ENCODE measurements at regions not wholly inside any gene's neighbourhood (a gene's known extent, or its start where the extent isn't known, plus 50 kb on each side); places are given as distances from the start of the nearest gene placed in this dataset.

GRCh38 chr1:110816945-110817344, 56.0 kb upstream of the CD53 start:
- H3K4me1 Mint-ChIP-seq: no peaks in the 10 kb centered on the region
- H3K9me3 Mint-ChIP-seq: no peaks in the 10 kb centered on the region
- H3K27me3 Mint-ChIP-seq: no peaks in the 10 kb centered on the region
- H3K27ac Mint-ChIP-seq: no peak overlapping the region
- ATAC-seq (no peak), DNase-seq (no peak)
- H3K4me3 Mint-ChIP-seq: no peak overlapping the region
- H3K36me3 Mint-ChIP-seq (ENCODE audit: low read depth): no peaks in the 10 kb centered on the region

DNA sequence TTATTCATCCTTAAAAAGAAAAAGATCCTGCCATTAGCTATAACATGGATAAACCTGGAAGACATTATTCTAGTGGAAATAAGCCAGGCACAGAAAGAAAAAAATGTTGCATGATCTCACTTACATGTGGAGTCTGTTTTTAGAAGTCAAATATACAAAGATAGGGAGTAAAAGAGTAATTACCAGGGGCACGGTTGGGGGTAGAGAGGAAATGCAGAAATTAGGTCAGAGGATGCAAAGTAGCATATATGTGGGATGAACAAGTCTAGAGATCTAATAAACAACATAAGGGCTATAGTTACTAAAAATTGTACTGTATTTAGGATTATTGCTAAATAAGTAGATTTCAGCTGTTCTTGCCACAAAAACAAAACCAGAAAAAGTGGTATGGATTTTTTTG, 61.4 kb upstream of the CD53 start:
- DNase-seq: no peak
- H3K4me3 Mint-ChIP-seq: no peak overlapping the region
- no peaks in the 10 kb centered on the region for H3K27me3 Mint-ChIP-seq
- H3K4me1 Mint-ChIP-seq: peaks cover 2% of the 10 kb centered on the region
- no peaks in the 10 kb centered on the region for H3K36me3 Mint-ChIP-seq (ENCODE audit: low read depth)
- H3K9me3 Mint-ChIP-seq: peaks cover 5% of the 10 kb centered on the region
- H3K27ac Mint-ChIP-seq: no peak overlapping the region
- no peak for ATAC-seq

GRCh38 chr1:110800079-110800478, 72.9 kb upstream of the CD53 start:
- H3K4me3 Mint-ChIP-seq: no peak overlapping the region
- H3K4me1 Mint-ChIP-seq: no peaks in the 10 kb centered on the region
- no peaks in the 10 kb centered on the region for H3K27me3 Mint-ChIP-seq
- H3K36me3 Mint-ChIP-seq (ENCODE audit: low read depth): peaks cover 1% of the 10 kb centered on the region
- no peak for DNase-seq
- no peak for ATAC-seq
- H3K9me3 Mint-ChIP-seq: no peaks in the 10 kb centered on the region
- H3K27ac Mint-ChIP-seq: no peak overlapping the region

DNA sequence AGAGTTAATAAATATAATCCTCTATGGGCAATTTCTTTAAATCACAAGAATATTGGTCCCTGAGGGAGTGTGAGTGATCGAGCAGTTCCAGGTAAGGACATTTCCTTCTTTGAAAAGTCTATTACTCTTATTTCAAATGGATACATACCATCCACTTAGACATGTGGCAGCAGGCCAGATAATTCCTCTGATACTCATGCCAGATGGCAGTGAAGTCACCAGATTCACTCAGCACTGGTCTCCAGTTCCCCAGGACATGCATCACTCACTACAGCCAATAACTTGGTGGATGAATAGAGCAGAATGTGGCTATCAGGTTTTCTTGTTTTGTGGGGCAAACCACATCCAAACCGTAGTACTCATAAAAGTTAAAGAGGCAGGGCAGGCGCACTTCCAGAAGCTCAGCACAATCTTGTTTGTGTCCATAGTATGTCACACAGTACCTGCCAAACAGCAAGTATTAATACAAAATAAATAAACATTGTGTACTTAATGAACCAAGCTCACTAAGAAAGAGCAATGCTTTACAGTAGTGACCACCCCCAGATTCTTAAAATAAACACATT, 74.2 kb upstream of the CD53 start:
- Mint-ChIP-seq H3K36me3 (ENCODE audit: low read depth) (peaks cover 1% of the 10 kb centered on the region), H3K9me3 (no peaks in the 10 kb centered on the region), H3K4me3 (no peak overlapping the region), H3K27me3 (no peaks in the 10 kb centered on the region), H3K27ac (no peak overlapping the region), H3K4me1 (no peaks in the 10 kb centered on the region)
- ATAC-seq (no peak), DNase-seq (no peak)

GRCh38 chr1:110788673-110789072, 84.3 kb upstream of the CD53 start:
- Mint-ChIP-seq H3K4me1 (peaks cover 35% of the 10 kb centered on the region), H3K9me3 (peaks cover 26% of the 10 kb centered on the region), H3K27me3 (no peaks in the 10 kb centered on the region), H3K4me3 (no peak overlapping the region), H3K36me3 (ENCODE audit: low read depth) (peaks cover 4% of the 10 kb centered on the region), H3K27ac (no peak overlapping the region)
- no peak for ATAC-seq
- no peak for DNase-seq

DNA sequence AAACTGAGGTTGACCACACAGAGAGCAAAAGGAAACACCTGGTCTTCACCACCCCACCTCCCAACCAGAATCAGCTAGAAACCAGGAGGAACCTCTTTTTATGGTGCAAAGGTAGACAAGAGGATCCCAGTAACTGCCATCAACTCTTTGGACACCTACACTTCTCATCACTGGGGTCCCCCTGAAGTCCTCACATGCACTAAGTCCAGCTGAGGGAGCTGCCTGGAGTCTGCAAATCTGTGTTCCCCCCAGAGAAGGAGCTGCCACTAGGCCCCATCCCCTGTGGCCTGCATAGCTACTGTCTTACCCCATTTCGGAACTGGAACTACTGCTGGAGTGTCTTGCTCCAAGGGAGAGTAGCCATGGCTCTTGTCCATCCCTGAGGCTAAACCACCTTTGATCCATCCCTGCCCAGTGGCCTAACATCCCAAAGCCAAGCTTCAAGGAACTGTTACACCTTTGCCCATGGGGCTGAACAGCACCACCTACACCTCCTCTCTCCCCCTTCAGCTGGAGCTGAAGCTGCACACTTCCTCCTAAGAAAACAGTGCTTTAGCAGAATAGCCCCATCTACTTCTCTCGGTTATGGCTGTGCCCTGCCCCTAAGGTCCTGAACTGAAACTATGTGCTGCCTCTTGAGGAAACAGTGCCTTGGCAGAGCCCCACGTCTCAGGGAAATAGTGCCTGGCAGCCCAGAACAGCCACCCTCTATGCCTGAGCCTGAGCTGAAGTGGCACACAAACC, 85.4 kb upstream of the CD53 start:
- Mint-ChIP-seq H3K4me1 (peaks cover 35% of the 10 kb centered on the region), H3K4me3 (peak overlapping the region; percentile 30), H3K36me3 (ENCODE audit: low read depth) (peaks cover 4% of the 10 kb centered on the region), H3K27me3 (no peaks in the 10 kb centered on the region), H3K9me3 (peaks cover 18% of the 10 kb centered on the region), H3K27ac (peak overlapping the region; percentile 54)
- ATAC-seq: peak; percentile 42
- no peak for DNase-seq

DNA sequence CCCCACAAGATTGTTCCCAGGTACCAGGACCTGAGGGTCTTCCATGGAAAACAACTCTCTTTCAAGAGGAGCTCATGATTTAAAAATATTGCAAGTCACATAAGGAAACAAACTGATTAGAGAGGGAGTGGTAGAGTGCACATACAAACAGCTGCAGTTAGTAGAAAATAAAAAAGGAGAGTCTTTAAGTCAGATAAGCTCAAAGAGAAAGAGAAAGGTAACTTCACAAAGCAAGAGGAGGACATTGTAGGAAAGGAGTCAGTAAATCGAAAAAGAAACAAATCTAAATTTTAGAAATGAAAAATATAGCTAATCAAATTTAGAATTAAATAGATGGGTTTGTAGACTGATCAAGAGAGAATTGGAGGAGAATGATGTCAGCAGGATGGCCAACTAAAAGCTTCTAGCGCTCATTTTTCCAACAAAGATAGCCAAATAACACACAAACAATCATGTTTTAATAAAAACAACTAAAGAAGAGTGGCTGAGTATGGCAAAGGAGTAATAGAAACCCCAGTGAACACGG, 86.1 kb upstream of the CD53 start:
- Mint-ChIP-seq H3K9me3 (peaks cover 13% of the 10 kb centered on the region), H3K27me3 (no peaks in the 10 kb centered on the region), H3K4me3 (peak overlapping the region; percentile 30), H3K36me3 (ENCODE audit: low read depth) (peaks cover 4% of the 10 kb centered on the region), H3K27ac (peak overlapping the region; percentile 28), H3K4me1 (peaks cover 35% of the 10 kb centered on the region)
- ATAC-seq (no peak), DNase-seq (no peak)

DNA sequence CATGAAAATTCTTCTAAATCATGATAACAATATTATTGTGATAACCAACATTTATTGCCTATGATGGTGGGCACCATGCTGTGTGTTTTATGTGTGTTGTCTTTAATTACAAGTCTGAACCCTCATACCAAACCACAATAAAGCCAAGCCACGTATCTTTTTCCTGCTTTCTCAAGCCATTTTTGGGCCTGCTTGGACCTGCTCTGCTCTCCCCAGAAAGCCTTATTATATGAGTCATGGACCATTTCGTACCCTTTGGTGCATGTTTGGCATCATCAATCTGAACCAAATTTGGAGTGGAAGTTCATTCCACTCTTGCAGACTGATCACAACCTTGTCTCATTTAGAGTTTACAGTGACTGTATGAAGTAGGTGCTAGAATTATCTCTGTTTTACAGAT, 87.3 kb upstream of the CD53 start:
- H3K9me3 Mint-ChIP-seq: peaks cover 11% of the 10 kb centered on the region
- ATAC-seq (no peak), DNase-seq (no peak)
- peaks cover 4% of the 10 kb centered on the region for H3K36me3 Mint-ChIP-seq (ENCODE audit: low read depth)
- H3K27ac Mint-ChIP-seq: peak overlapping the region; percentile 39
- no peak overlapping the region for H3K4me3 Mint-ChIP-seq
- H3K27me3 Mint-ChIP-seq: no peaks in the 10 kb centered on the region
- peaks cover 39% of the 10 kb centered on the region for H3K4me1 Mint-ChIP-seq

- no peak overlapping the region for H3K27ac Mint-ChIP-seq
- no peak overlapping the region for H3K4me3 Mint-ChIP-seq
Measured at GRCh38 chr1:110785055-110785454, 87.9 kb upstream of the CD53 start.

GRCh38 chr1:110783292-110783918, 89.5 kb upstream of the CD53 start:
- H3K36me3 Mint-ChIP-seq (ENCODE audit: low read depth): no peaks in the 10 kb centered on the region
- H3K9me3 Mint-ChIP-seq: peaks cover under 1% of the 10 kb centered on the region
- no peak overlapping the region for H3K27ac Mint-ChIP-seq
- peaks cover 38% of the 10 kb centered on the region for H3K4me1 Mint-ChIP-seq
- H3K4me3 Mint-ChIP-seq: no peak overlapping the region
- H3K27me3 Mint-ChIP-seq: peaks cover 5% of the 10 kb centered on the region
- DNase-seq (peak; percentile 44), ATAC-seq (peak; percentile 57)

More at GRCh38 chr1:110785055-110785454, 87.9 kb upstream of the CD53 start:
- no peak for DNase-seq
- Mint-ChIP-seq H3K36me3 (ENCODE audit: low read depth) (peaks cover 4% of the 10 kb centered on the region), H3K9me3 (peaks cover 11% of the 10 kb centered on the region), H3K27me3 (no peaks in the 10 kb centered on the region), H3K4me1 (peaks cover 40% of the 10 kb centered on the region)
- no peak for ATAC-seq

DNA sequence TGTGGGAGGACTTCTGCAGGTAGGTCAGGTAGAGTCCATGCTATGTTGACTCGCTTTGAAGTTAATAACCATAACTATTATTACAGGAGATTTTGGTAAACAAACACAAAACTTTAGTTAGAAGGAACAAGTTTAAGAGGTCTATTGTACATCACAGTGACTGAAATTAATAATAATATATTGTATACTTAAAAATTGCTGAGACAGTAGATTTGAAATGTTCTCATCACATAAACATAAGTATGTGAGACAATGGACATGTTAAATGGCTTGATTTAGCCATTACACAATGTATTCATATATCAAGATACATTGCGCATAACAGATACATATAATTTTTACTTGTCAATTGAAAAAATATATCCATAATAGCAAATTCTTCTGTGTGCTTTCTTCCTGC, 91.4 kb upstream of the CD53 start:
- Mint-ChIP-seq H3K27ac (no peak overlapping the region), H3K4me3 (no peak overlapping the region), H3K4me1 (peaks cover 22% of the 10 kb centered on the region), H3K36me3 (ENCODE audit: low read depth) (no peaks in the 10 kb centered on the region), H3K9me3 (no peaks in the 10 kb centered on the region), H3K27me3 (peaks cover 5% of the 10 kb centered on the region)
- ATAC-seq: no peak
- no peak for DNase-seq

DNA sequence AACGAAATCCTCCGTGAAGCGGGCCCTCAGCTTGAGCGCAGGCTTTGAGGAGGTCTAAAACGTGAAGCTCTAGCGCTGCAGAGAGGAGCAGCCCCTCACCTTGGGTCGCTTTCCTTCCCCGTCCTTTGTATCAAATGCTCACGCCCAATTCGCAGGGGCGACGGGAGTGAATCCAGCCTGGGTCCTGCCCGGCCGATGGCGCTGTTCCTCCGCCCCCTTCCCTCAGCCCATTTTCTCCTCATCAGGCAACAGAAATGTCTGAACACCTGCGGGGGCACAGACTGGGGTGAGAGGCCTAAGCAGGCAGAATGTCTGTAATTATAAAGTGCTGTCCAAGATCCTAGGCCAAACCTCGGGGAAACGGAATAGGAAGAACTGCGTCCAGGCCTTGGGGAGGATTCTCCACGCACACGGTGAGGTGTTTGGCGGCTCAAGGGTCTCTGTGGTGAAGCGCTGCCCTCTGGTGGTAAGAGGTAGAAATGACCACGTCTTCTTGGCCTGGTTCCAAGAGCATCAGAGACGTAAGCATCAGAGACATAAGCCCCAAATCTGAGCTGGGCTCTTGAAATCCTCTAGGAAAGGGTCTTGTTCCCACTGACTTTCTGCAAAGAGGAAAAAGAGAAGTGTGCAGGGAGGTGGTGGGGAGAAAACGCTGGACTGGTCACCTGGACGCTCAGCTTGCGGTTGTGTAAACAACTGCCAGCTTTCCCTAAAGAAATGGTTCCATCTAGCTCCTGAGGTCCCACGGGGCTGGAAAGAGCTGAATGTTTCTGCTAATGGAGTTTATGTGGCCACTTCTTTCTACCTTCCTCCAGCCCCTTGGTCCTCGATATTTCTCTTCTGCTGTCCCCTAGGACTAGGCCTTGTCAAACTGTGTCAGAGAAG, 92.1 kb upstream of the CD53 start:
- DNase-seq: peak; percentile 72
- Mint-ChIP-seq H3K27me3 (peaks cover 5% of the 10 kb centered on the region), H3K4me3 (peak overlapping the region; percentile 16), H3K36me3 (ENCODE audit: low read depth) (no peaks in the 10 kb centered on the region), H3K4me1 (peaks cover 15% of the 10 kb centered on the region), H3K27ac (no peak overlapping the region), H3K9me3 (no peaks in the 10 kb centered on the region)
- ATAC-seq: peak; percentile 49

DNA sequence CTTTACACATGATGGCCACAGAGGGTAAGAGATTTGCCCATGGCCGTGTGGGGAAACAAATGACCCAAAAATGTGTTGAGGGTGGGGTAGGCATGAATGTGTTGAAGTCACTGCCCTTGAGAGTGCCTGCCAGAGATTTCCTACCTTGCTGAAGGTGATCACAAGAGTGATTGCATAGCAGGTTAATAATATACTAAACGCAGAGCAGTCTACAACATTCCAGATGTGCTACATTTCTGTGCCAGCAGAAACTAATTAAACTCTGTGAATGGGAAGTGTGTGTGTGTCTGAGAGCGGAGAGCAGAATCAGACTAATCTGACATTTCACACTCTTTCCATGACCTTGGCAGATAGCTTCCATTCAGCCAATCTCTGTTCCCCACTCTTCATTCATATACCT, 93.3 kb upstream of the CD53 start:
- no peak for DNase-seq
- H3K36me3 Mint-ChIP-seq (ENCODE audit: low read depth): no peaks in the 10 kb centered on the region
- H3K27ac Mint-ChIP-seq: no peak overlapping the region

GRCh38 chr1:110778821-110779220, 94.1 kb upstream of the CD53 start:
- Mint-ChIP-seq H3K36me3 (ENCODE audit: low read depth) (no peaks in the 10 kb centered on the region), H3K4me1 (peaks cover 5% of the 10 kb centered on the region), H3K27me3 (peaks cover 5% of the 10 kb centered on the region), H3K4me3 (no peak overlapping the region), H3K27ac (no peak overlapping the region), H3K9me3 (no peaks in the 10 kb centered on the region)
- ATAC-seq: no peak
- DNase-seq: no peak

More for the DNA sequence above, 93.3 kb upstream of the CD53 start:
- Mint-ChIP-seq H3K4me3 (no peak overlapping the region), H3K9me3 (no peaks in the 10 kb centered on the region), H3K27me3 (peaks cover 5% of the 10 kb centered on the region), H3K4me1 (peaks cover 7% of the 10 kb centered on the region)
- no peak for ATAC-seq
